Upper lobe of left lung (tissue), 6 donors: ENCODE measurements at regions not wholly inside any gene's neighbourhood (a gene's known extent, or its start where the extent isn't known, plus 50 kb on each side); places are given as distances from the start of the nearest gene placed in this dataset.

Experiments
- ATAC-seq, 2 donors: fragments of 200-7000 bp; cut with Tn5 transposase; one replicate each; pipeline ENCODE4 v1.9.1; 2022; ENCODE audit warnings: mild to moderate bottlenecking in 2 of 2, moderate library complexity in 2 of 2; ENCODE audit not compliant: low FRiP score in 2 of 2
- DNase-seq, 2 donors: peaks; one replicate each; pipeline ENCODE4 v3.0.0-alpha.2; 2019 to 2020
- H3K27ac ChIP-seq, 4 donors: fragments of 200-600 bp; sonication (generic); one replicate each; pipeline ENCODE4 v1.5.1; 2016 to 2019
- H3K27me3 ChIP-seq, 4 donors: fragments of 200-600 bp; sonication (generic); one replicate each; pipeline ENCODE4 v1.5.1; 2017 to 2019
- H3K36me3 ChIP-seq, 4 donors: fragments of 200-600 bp; sonication (generic); one replicate each; pipeline ENCODE4 v1.5.1; 2016 to 2019
- H3K4me1 ChIP-seq, 4 donors: fragments of 200-600 bp; sonication (generic); one replicate each; pipeline ENCODE4 v1.5.1; 2018 to 2019
- H3K4me3 ChIP-seq, 4 donors: fragments of 200-600 bp; sonication (generic); one replicate each; pipeline ENCODE4 v1.5.1; 2017 to 2019; ENCODE audit warnings: mild to moderate bottlenecking in 2 of 4, moderate library complexity in 1 of 4
- H3K9me3 ChIP-seq, 4 donors: fragments of 200-600 bp; sonication (generic); one replicate each; pipeline ENCODE4 v1.5.1; 2018 to 2019
- POLR2AphosphoS5 ChIP-seq, 2 donors: sonication (generic); formaldehyde crosslinking; IDR thresholded peaks; one replicate each; pipeline ENCODE4 v1.5.1; 2017; ENCODE audit warnings: antibody characterized with exemption in 2 of 2
- WGBS, 2 donors: methylation state at CpG; one replicate each; pipeline ENCODE4 v1.1.5; 2017 to 2018; 5-methylcytosine and 5-hydroxymethylcytosine counted together
- TF ChIP-seq, protein P1 (sequence below), 6 experiments: fragments of 450-650 bp in 4 of 6; fragments of 200-600 bp in 2 of 6; sonication (generic) in 2 of 6; IDR thresholded peaks; one replicate each; pipeline ENCODE4 v1.5.1; 2016 to 2019; ENCODE audit warnings: antibody characterized with exemption in 6 of 6
- donor health status: DM: no; HTN: no; CAD: no; lungs with moderate emphysema.
- donor health status: DM: no; HTN: yes; CAD: no; lungs with severe emphysema.

GRCh38 chrY:4483693-4484092 is 516.4 kb upstream of the PCDH11Y start:
- TF ChIP-seq POLR2AphosphoS5 (IDR thresholded peaks at IDR 0.05), result no peak
- TF ChIP-seq, protein P1, sequence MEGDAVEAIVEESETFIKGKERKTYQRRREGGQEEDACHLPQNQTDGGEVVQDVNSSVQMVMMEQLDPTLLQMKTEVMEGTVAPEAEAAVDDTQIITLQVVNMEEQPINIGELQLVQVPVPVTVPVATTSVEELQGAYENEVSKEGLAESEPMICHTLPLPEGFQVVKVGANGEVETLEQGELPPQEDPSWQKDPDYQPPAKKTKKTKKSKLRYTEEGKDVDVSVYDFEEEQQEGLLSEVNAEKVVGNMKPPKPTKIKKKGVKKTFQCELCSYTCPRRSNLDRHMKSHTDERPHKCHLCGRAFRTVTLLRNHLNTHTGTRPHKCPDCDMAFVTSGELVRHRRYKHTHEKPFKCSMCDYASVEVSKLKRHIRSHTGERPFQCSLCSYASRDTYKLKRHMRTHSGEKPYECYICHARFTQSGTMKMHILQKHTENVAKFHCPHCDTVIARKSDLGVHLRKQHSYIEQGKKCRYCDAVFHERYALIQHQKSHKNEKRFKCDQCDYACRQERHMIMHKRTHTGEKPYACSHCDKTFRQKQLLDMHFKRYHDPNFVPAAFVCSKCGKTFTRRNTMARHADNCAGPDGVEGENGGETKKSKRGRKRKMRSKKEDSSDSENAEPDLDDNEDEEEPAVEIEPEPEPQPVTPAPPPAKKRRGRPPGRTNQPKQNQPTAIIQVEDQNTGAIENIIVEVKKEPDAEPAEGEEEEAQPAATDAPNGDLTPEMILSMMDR (IDR thresholded peaks at IDR 0.05), result peak in 2 of 6 experiments; percentile 16 to 21
- Histone ChIP-seq H3K4me3 (no peak overlapping the region), H3K36me3 (no peaks in the 10 kb centered on the region), H3K27ac (no peak overlapping the region), H3K4me1 (no peaks in the 10 kb centered on the region), H3K27me3 (no peaks in the 10 kb centered on the region), H3K9me3 (no peaks in the 10 kb centered on the region)
- WGBS, 2 donors, result 17% methylated on average over 1 of the region's 1 CpG; no CpG with 5 or more reads in 1 of the 2 donors
- DNase-seq, result no peak
- ATAC-seq, result no peak
